ENCODE measurements at regions not wholly inside any gene's neighbourhood (a gene's known extent, or its start where the extent isn't known, plus 50 kb on each side); places are given as distances from the start of the nearest gene placed in this dataset.

- TF ChIP-seq CTCF (IDR thresholded peaks at IDR 0.05; ENCODE audit: low read depth, low read length, missing input control) (no peak), SP1 (IDR thresholded peaks at IDR 0.05) (no peak)
Measured at GRCh38 chr20:47438464-47439381, 63.0 kb upstream of the NCOA3 start.

Data from liver (tissue), 3 donors.